HL-60 (cell line): ENCODE measurements at regions not wholly inside any gene's neighbourhood (a gene's known extent, or its start where the extent isn't known, plus 50 kb on each side); places are given as distances from the start of the nearest gene placed in this dataset.

Experiments used
- GABPA ChIP-seq: IDR thresholded peaks from 2 replicates; pipeline ENCODE4 v1.6.1; 2012; ENCODE audit warnings: low read depth
- POLR2AphosphoS5 ChIP-seq: IDR thresholded peaks from 2 replicates; pipeline ENCODE4 v1.6.1; 2012; ENCODE audit warnings: low read depth
- REST ChIP-seq: IDR thresholded peaks from 2 replicates; pipeline ENCODE4 v1.6.1; 2012; ENCODE audit warnings: low read depth; ENCODE audit not compliant: insufficient replicate concordance
- SPI1 ChIP-seq: IDR thresholded peaks from 2 replicates; pipeline ENCODE4 v1.6.1; 2012; ENCODE audit warnings: low read depth, mild to moderate bottlenecking, borderline replicate concordance
- TF ChIP-seq, protein P1 (sequence below): IDR thresholded peaks from one replicate; pipeline ENCODE4 v1.5.1; 2011; ENCODE audit warnings: low read length, control low read depth, inconsistent platforms; ENCODE audit not compliant: insufficient read depth

DNA sequence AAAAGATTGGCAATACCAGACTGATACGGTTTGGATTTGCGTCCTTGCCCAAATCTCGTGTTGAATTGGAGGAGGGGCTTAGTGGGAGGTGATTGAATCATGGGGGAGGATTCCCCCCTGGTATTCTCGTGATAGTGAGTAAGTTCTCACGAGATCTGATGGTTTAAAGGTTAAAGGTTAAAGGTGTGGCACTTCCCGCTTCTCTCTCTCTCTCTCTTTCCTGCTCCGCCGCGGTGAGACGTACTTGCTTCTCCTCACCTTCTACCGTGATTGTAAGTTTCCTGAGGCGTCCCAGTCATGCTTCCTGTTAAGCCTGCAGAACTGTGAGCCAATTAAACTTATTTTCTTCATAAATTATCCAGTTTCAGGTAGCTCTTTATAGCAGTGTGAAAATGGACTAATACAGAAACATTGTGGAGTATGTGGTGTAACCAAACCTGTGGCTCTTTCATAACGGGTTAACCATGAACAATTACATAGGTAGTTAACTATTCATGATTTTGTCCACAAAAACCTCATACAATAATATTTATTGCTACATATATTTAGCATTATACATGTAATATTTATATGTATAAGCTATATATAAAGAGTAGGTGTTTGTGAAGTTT is 107.5 kb downstream of the ANXA1 start:
- TF ChIP-seq POLR2AphosphoS5 (no peak), REST (no peak), SPI1 (no peak), GABPA (no peak)
- TF ChIP-seq, protein P1, sequence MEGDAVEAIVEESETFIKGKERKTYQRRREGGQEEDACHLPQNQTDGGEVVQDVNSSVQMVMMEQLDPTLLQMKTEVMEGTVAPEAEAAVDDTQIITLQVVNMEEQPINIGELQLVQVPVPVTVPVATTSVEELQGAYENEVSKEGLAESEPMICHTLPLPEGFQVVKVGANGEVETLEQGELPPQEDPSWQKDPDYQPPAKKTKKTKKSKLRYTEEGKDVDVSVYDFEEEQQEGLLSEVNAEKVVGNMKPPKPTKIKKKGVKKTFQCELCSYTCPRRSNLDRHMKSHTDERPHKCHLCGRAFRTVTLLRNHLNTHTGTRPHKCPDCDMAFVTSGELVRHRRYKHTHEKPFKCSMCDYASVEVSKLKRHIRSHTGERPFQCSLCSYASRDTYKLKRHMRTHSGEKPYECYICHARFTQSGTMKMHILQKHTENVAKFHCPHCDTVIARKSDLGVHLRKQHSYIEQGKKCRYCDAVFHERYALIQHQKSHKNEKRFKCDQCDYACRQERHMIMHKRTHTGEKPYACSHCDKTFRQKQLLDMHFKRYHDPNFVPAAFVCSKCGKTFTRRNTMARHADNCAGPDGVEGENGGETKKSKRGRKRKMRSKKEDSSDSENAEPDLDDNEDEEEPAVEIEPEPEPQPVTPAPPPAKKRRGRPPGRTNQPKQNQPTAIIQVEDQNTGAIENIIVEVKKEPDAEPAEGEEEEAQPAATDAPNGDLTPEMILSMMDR, result no peak
